ENCODE measurements at regions not wholly inside any gene's neighbourhood (a gene's known extent, or its start where the extent isn't known, plus 50 kb on each side); places are given as distances from the start of the nearest gene placed in this dataset.

GRCh38 chr2:9096761-9097160, 93.3 kb upstream of the MBOAT2 start:
- TF ChIP-seq POLR2A (IDR thresholded peaks at IDR 0.05): no peak
- TF ChIP-seq, protein P1, sequence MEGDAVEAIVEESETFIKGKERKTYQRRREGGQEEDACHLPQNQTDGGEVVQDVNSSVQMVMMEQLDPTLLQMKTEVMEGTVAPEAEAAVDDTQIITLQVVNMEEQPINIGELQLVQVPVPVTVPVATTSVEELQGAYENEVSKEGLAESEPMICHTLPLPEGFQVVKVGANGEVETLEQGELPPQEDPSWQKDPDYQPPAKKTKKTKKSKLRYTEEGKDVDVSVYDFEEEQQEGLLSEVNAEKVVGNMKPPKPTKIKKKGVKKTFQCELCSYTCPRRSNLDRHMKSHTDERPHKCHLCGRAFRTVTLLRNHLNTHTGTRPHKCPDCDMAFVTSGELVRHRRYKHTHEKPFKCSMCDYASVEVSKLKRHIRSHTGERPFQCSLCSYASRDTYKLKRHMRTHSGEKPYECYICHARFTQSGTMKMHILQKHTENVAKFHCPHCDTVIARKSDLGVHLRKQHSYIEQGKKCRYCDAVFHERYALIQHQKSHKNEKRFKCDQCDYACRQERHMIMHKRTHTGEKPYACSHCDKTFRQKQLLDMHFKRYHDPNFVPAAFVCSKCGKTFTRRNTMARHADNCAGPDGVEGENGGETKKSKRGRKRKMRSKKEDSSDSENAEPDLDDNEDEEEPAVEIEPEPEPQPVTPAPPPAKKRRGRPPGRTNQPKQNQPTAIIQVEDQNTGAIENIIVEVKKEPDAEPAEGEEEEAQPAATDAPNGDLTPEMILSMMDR (IDR thresholded peaks at IDR 0.05): no peak
- no peak for DNase-seq
- H3K4me3 ChIP-seq: no peak overlapping the region

GRCh38 chr2:9095690-9096089, 92.2 kb upstream of the MBOAT2 start:
- H3K9me3 ChIP-seq: no peaks in the 10 kb centered on the region
- H3K27ac ChIP-seq: peak overlapping the region in 1 of 4 donors; percentile 1
- TF ChIP-seq, protein P1 (IDR thresholded peaks at IDR 0.05): peak in 1 of 6 experiments; percentile 7
- TF ChIP-seq POLR2A (IDR thresholded peaks at IDR 0.05): no peak
- DNase-seq: peak in 2 of 3 donors; percentile 55 to 66
- no peaks in the 10 kb centered on the region for H3K27me3 ChIP-seq
- H3K4me3 ChIP-seq: peak overlapping the region in 1 of 4 donors; percentile 17
- H3K4me1 ChIP-seq: peaks cover 0 to 10% (median 0%) of the 10 kb centered on the region in 4 donors
- no peaks in the 10 kb centered on the region for H3K36me3 ChIP-seq

More at GRCh38 chr2:9096761-9097160, 93.3 kb upstream of the MBOAT2 start:
- H3K9me3 ChIP-seq: no peaks in the 10 kb centered on the region
- peaks cover 0 to 10% (median 0%) of the 10 kb centered on the region in 4 donors for H3K4me1 ChIP-seq
- no peaks in the 10 kb centered on the region for H3K27me3 ChIP-seq
- no peak overlapping the region for H3K27ac ChIP-seq
- H3K36me3 ChIP-seq: no peaks in the 10 kb centered on the region

DNA sequence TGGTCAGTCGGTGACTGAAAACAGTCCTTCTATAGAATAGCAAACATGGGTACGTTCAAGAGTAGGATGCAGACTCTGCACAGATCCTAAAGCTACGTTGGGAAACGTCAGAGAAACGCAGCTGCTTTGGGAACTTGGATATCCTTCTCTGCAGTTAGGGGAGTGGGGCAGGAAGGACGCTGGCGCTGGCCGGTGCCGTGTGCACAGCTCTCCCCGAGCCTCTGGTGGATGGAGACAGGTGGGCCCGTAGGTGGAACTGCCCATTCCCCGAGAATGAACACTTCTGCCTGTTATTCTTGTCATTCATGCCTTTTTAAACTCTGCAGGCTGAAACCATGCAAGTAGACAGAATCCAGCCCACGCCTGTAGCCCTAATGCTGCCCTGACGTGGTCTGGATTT, 91.7 kb upstream of the MBOAT2 start:
- H3K36me3 ChIP-seq: no peaks in the 10 kb centered on the region
- peaks cover 0 to 10% (median 0%) of the 10 kb centered on the region in 4 donors for H3K4me1 ChIP-seq
- peak overlapping the region in 1 of 4 donors; percentile 17 for H3K4me3 ChIP-seq
- H3K9me3 ChIP-seq: no peaks in the 10 kb centered on the region
- H3K27ac ChIP-seq: peak overlapping the region in 1 of 4 donors; percentile 1
- H3K27me3 ChIP-seq: no peaks in the 10 kb centered on the region
- TF ChIP-seq POLR2A (IDR thresholded peaks at IDR 0.05): no peak
- TF ChIP-seq, protein P1 (IDR thresholded peaks at IDR 0.05): no peak
- DNase-seq: no peak

GRCh38 chr2:9094117-9094516, 90.6 kb upstream of the MBOAT2 start:
- DNase-seq: no peak
- TF ChIP-seq, protein P1 (IDR thresholded peaks at IDR 0.05): no peak
- no peak for TF ChIP-seq POLR2A (IDR thresholded peaks at IDR 0.05)

DNA sequence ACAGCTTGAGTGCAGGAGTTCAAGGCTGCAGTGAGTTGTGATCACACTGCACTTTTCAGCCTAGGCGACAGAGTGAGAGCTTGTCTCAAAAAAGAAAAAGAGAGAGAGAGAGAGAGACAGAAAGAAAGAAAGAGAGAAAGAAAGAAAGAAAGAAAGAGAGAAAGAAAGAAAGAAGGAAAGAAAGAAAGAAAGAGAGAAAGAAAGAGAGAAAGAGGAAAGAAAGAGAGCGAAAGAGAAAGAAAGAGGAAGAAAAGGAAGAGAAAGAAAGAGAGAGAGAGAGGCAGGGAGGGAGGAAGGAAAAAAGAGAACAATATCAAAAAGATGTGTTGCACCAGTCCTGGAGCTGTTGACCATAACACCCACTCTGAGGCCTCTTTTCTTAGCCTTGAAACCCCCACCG, 89.8 kb upstream of the MBOAT2 start:
- no peaks in the 10 kb centered on the region for H3K27me3 ChIP-seq
- no peak for DNase-seq
- no peaks in the 10 kb centered on the region for H3K36me3 ChIP-seq
- no peak overlapping the region for H3K4me3 ChIP-seq
- H3K27ac ChIP-seq: no peak overlapping the region
- TF ChIP-seq POLR2A (IDR thresholded peaks at IDR 0.05): no peak
- TF ChIP-seq, protein P1 (IDR thresholded peaks at IDR 0.05): no peak
- H3K9me3 ChIP-seq: no peaks in the 10 kb centered on the region
- H3K4me1 ChIP-seq: peaks cover 0 to 10% (median 0%) of the 10 kb centered on the region in 4 donors

More at GRCh38 chr2:9094117-9094516, 90.6 kb upstream of the MBOAT2 start:
- Histone ChIP-seq H3K4me1 (peaks cover 0 to 10% (median 0%) of the 10 kb centered on the region in 4 donors), H3K36me3 (no peaks in the 10 kb centered on the region), H3K4me3 (no peak overlapping the region), H3K27me3 (no peaks in the 10 kb centered on the region), H3K9me3 (no peaks in the 10 kb centered on the region), H3K27ac (no peak overlapping the region)

Measured in Peyer's patch (tissue), 4 donors.